Activated CD4-positive, alpha-beta memory T cell treated with anti-CD3 and anti-CD28 coated beads for 36 hours (primary cell): ENCODE measurements at regions not wholly inside any gene's neighbourhood (a gene's known extent, or its start where the extent isn't known, plus 50 kb on each side); places are given as distances from the start of the nearest gene placed in this dataset.

ENCODE experiments used
- CTCF ChIA-PET: fragments of 350-600 bp; sonication (Branson Sonifier 250); formaldehyde crosslinking; loops from one replicate; lab custom pipeline; 2021; ENCODE audit warnings: antibody characterized with exemption, inconsistent platforms; lab: Charles Lee
- POLR2A ChIA-PET: fragments of 350-600 bp; sonication (Branson Sonifier 250); formaldehyde crosslinking; loops from one replicate; lab custom pipeline; 2021; ENCODE audit warnings: antibody characterized with exemption; lab: Charles Lee
- DNase-seq: peaks from one replicate; pipeline ENCODE4 v3.0.0-alpha.2; 2020
- H3K27ac Mint-ChIP-seq: one replicate; pipeline ENCODE4 v1.8.0; 2021; ENCODE audit warnings: mixed read lengths
- H3K27me3 Mint-ChIP-seq: one replicate; pipeline ENCODE4 v1.8.0; 2021; ENCODE audit warnings: mixed read lengths
- H3K36me3 Mint-ChIP-seq: one replicate; pipeline ENCODE4 v1.8.0; 2021; ENCODE audit warnings: mixed read lengths
- H3K4me1 Mint-ChIP-seq: one replicate; pipeline ENCODE4 v1.8.0; 2021; ENCODE audit warnings: low read depth, mixed read lengths
- H3K4me3 Mint-ChIP-seq: one replicate; pipeline ENCODE4 v1.8.0; 2021; ENCODE audit warnings: mild to moderate bottlenecking, mixed read lengths
- H3K9me3 Mint-ChIP-seq: one replicate; pipeline ENCODE4 v1.8.0; 2021; ENCODE audit warnings: mixed read lengths
- intact Hi-C: fragments of 100-400 bp; cut with micrococcal nuclease; formaldehyde crosslinking; loops from one replicate; pipeline ENCODE4 v1.15.1; 2023

GRCh38 chr2:16136461-16137035 lies 196.2 kb downstream of the MYCN start:
- intact Hi-C loops: no loop called here
- CTCF ChIA-PET: interaction anchor here (0.7 kb wide), 1 partner anchor 197 kb away, joined by 3 read pairs; no protein-coding TSS in a partner anchor
- Mint-ChIP-seq H3K27ac (no peak overlapping the region), H3K27me3 (no peaks in the 10 kb centered on the region), H3K4me3 (no peak overlapping the region), H3K36me3 (no peaks in the 10 kb centered on the region), H3K4me1 (no peaks in the 10 kb centered on the region), H3K9me3 (no peaks in the 10 kb centered on the region)
- no peak for DNase-seq
- POLR2A ChIA-PET: no interaction called here

GRCh38 chr2:16135913-16136310 lies 195.6 kb downstream of the MYCN start:
- Mint-ChIP-seq H3K4me1 (no peaks in the 10 kb centered on the region), H3K36me3 (no peaks in the 10 kb centered on the region), H3K4me3 (no peak overlapping the region), H3K27ac (no peak overlapping the region), H3K9me3 (no peaks in the 10 kb centered on the region), H3K27me3 (no peaks in the 10 kb centered on the region)
- DNase-seq: no peak
- intact Hi-C loops: no loop called here
- POLR2A ChIA-PET: no interaction called here
- CTCF ChIA-PET: no interaction called here

- POLR2A ChIA-PET: no interaction called here
Observed at GRCh38 chr2:16135196-16135912, 195.0 kb downstream of the MYCN start.

GRCh38 chr2:16134436-16135165 lies 194.3 kb downstream of the MYCN start:
- H3K27ac Mint-ChIP-seq: no peak overlapping the region
- CTCF ChIA-PET: no interaction called here
- no peaks in the 10 kb centered on the region for H3K36me3 Mint-ChIP-seq
- H3K9me3 Mint-ChIP-seq: no peaks in the 10 kb centered on the region
- intact Hi-C loops: no loop called here
- POLR2A ChIA-PET: no interaction called here
- no peak for DNase-seq
- H3K4me1 Mint-ChIP-seq: no peaks in the 10 kb centered on the region
- no peak overlapping the region for H3K4me3 Mint-ChIP-seq
- no peaks in the 10 kb centered on the region for H3K27me3 Mint-ChIP-seq

More at GRCh38 chr2:16135196-16135912, 195.0 kb downstream of the MYCN start:
- no peaks in the 10 kb centered on the region for H3K27me3 Mint-ChIP-seq
- no peaks in the 10 kb centered on the region for H3K9me3 Mint-ChIP-seq
- H3K4me1 Mint-ChIP-seq: no peaks in the 10 kb centered on the region
- H3K4me3 Mint-ChIP-seq: no peak overlapping the region
- CTCF ChIA-PET: no interaction called here
- H3K36me3 Mint-ChIP-seq: no peaks in the 10 kb centered on the region
- H3K27ac Mint-ChIP-seq: no peak overlapping the region
- DNase-seq: no peak
- intact Hi-C loops: no loop called here

GRCh38 chr2:16130906-16131400 lies 190.6 kb downstream of the MYCN start:
- intact Hi-C loops: no loop called here
- Mint-ChIP-seq H3K27me3 (no peaks in the 10 kb centered on the region), H3K4me1 (no peaks in the 10 kb centered on the region), H3K27ac (no peak overlapping the region), H3K4me3 (no peak overlapping the region), H3K36me3 (no peaks in the 10 kb centered on the region), H3K9me3 (no peaks in the 10 kb centered on the region)
- CTCF ChIA-PET: no interaction called here
- DNase-seq: no peak
- POLR2A ChIA-PET: no interaction called here

- ChIA-PET POLR2A (no interaction called here), CTCF (no interaction called here)
- Mint-ChIP-seq H3K4me1 (no peaks in the 10 kb centered on the region), H3K4me3 (no peak overlapping the region), H3K27me3 (no peaks in the 10 kb centered on the region), H3K9me3 (no peaks in the 10 kb centered on the region), H3K36me3 (no peaks in the 10 kb centered on the region), H3K27ac (no peak overlapping the region)
- intact Hi-C loops: no loop called here
- no peak for DNase-seq
Observed at GRCh38 chr2:16130541-16130880, 190.2 kb downstream of the MYCN start.

- DNase-seq: no peak
- Mint-ChIP-seq H3K4me3 (no peak overlapping the region), H3K36me3 (no peaks in the 10 kb centered on the region), H3K27me3 (no peaks in the 10 kb centered on the region), H3K4me1 (no peaks in the 10 kb centered on the region), H3K9me3 (no peaks in the 10 kb centered on the region), H3K27ac (no peak overlapping the region)
- ChIA-PET CTCF (no interaction called here), POLR2A (no interaction called here)
- intact Hi-C loops: no loop called here
Observed at GRCh38 chr2:16129716-16130540, 189.6 kb downstream of the MYCN start.

GRCh38 chr2:16128746-16129610 lies 188.6 kb downstream of the MYCN start:
- Mint-ChIP-seq H3K27ac (no peak overlapping the region), H3K4me1 (no peaks in the 10 kb centered on the region), H3K27me3 (no peaks in the 10 kb centered on the region), H3K4me3 (no peak overlapping the region), H3K36me3 (no peaks in the 10 kb centered on the region), H3K9me3 (no peaks in the 10 kb centered on the region)
- intact Hi-C loops: no loop called here
- POLR2A ChIA-PET: no interaction called here
- CTCF ChIA-PET: no interaction called here
- no peak for DNase-seq

GRCh38 chr2:16127958-16128357 lies 187.6 kb downstream of the MYCN start:
- POLR2A ChIA-PET: no interaction called here
- DNase-seq: no peak
- Mint-ChIP-seq H3K4me1 (no peaks in the 10 kb centered on the region), H3K27me3 (no peaks in the 10 kb centered on the region), H3K4me3 (no peak overlapping the region), H3K27ac (no peak overlapping the region), H3K9me3 (no peaks in the 10 kb centered on the region), H3K36me3 (no peaks in the 10 kb centered on the region)
- CTCF ChIA-PET: no interaction called here
- intact Hi-C loops: no loop called here

GRCh38 chr2:16127276-16127940 lies 187.1 kb downstream of the MYCN start:
- CTCF ChIA-PET: no interaction called here

More at GRCh38 chr2:16127276-16127940, 187.1 kb downstream of the MYCN start:
- DNase-seq: no peak
- intact Hi-C loops: no loop called here
- Mint-ChIP-seq H3K9me3 (no peaks in the 10 kb centered on the region), H3K4me3 (no peak overlapping the region), H3K27me3 (no peaks in the 10 kb centered on the region), H3K4me1 (no peaks in the 10 kb centered on the region), H3K36me3 (no peaks in the 10 kb centered on the region), H3K27ac (no peak overlapping the region)
- POLR2A ChIA-PET: no interaction called here
